ENCODE measurements at regions not wholly inside any gene's neighbourhood (a gene's known extent, or its start where the extent isn't known, plus 50 kb on each side); places are given as distances from the start of the nearest gene placed in this dataset.

GRCh38 chr14:84485036-84485435, 1044.9 kb upstream of the FLRT2 start:
- TF ChIP-seq EZH2 (IDR thresholded peaks at IDR 0.05; ENCODE audit: borderline replicate concordance, low read depth, low read length, severe bottlenecking) (no peak), CTCF (IDR thresholded peaks at IDR 0.05; ENCODE audit: borderline replicate concordance, extremely low read depth, low read length, poor library complexity, severe bottlenecking) (no peak)

Data from DND-41 (cell line).